Activated naive CD8-positive, alpha-beta T cell treated with anti-CD3 and anti-CD28 coated beads, Interleukin-2, amount 50 U/mL, for 24 hours (primary cell): ENCODE measurements at regions not wholly inside any gene's neighbourhood (a gene's known extent, or its start where the extent isn't known, plus 50 kb on each side); places are given as distances from the start of the nearest gene placed in this dataset.
"Not testable (repeated sequence)": the region's sequence is repeated elsewhere in the genome, so short reads cannot be mapped to it uniquely, and the experiment has no call there.

Source experiments
- ATAC-seq: fragments of 150-1000 bp; cut with Tn5 transposase; one replicate; pipeline ENCODE4 v1.10.0; 2021
- DNase-seq: peaks from one replicate; pipeline ENCODE4 v3.0.0; 2021
- H3K27ac Mint-ChIP-seq: one replicate; pipeline ENCODE4 v1.8.0; 2021; ENCODE audit warnings: mild to moderate bottlenecking, mixed read lengths
- H3K27me3 Mint-ChIP-seq: one replicate; pipeline ENCODE4 v1.8.0; 2021; ENCODE audit warnings: mixed read lengths
- H3K36me3 Mint-ChIP-seq: one replicate; pipeline ENCODE4 v1.8.0; 2021; ENCODE audit warnings: low read depth, mixed read lengths
- H3K4me1 Mint-ChIP-seq: one replicate; pipeline ENCODE4 v1.8.0; 2021; ENCODE audit warnings: mixed read lengths
- H3K4me3 Mint-ChIP-seq: one replicate; pipeline ENCODE4 v1.8.0; 2021; ENCODE audit warnings: mild to moderate bottlenecking, moderate library complexity, mixed read lengths
- H3K9me3 Mint-ChIP-seq: one replicate; pipeline ENCODE4 v1.8.0; 2021; ENCODE audit warnings: mixed read lengths

DNA sequence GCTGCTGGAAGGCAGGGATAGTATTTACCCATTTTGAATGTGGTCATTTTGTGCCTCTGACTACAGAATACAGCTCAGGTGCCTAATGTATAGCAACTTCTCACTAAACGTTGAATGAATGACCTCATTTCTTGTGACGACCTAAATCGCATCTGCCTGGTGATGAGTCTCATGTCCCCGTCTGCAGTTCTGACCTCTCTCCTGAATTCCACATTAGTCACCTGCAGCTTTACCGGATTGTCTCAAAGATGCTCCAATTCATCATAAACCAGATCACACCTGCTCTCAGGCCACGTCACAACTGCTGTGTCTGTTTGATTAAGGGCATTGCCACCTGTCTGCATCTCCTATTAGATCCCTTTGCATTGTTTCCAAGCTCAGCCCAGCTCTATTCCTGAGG, 133.6 kb upstream of the MYT1L start:
- Mint-ChIP-seq H3K27ac (no peak overlapping the region), H3K4me1 (no peaks in the 10 kb centered on the region), H3K4me3 (no peak overlapping the region), H3K9me3 (no peaks in the 10 kb centered on the region), H3K27me3 (peaks cover 3% of the 10 kb centered on the region), H3K36me3 (no peaks in the 10 kb centered on the region)
- DNase-seq (no peak), ATAC-seq (no peak)

DNA sequence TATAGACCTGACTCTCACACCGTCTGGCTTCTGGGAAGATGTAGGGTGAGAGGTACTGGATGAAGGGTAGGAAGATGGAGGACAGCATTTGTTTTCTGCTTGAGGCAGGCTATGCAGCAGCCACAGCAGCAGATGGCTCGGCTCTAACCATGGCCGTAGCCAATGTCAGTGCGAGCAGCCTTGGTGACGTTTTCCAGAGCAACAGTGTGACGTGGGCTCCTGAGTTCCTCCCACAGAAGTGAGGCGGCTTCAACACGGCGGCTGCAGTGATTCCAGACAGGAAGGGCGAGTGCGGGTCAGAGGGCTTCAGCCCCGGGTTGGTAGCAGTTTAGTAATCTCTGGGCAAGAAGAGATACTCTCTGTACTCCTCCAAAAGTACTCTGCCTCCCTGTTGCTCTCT, 133.0 kb upstream of the MYT1L start:
- Mint-ChIP-seq H3K9me3 (no peaks in the 10 kb centered on the region), H3K4me1 (no peaks in the 10 kb centered on the region), H3K4me3 (no peak overlapping the region), H3K27me3 (peaks cover 3% of the 10 kb centered on the region), H3K36me3 (no peaks in the 10 kb centered on the region), H3K27ac (no peak overlapping the region)
- DNase-seq (no peak), ATAC-seq (no peak)

DNA sequence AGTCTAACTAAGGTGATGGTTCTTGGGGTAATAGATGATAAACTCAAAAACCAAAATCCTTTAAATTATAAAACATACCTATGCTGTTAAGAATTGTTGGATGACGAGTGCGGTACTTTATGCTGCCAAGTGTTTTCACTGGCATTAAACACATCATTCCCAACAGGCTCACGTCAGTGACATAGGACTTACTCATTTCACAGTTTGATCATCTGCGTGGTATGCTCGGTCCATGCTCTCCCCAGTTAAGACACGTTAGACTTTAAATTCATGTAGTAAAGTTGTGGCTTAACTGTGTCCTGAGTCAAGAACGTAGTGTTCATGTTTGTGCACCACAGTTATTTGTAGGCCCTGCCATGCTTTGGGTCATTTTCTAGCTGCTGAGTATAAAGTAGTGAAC, 125.6 kb upstream of the MYT1L start:
- Mint-ChIP-seq H3K27ac (no peak overlapping the region), H3K36me3 (no peaks in the 10 kb centered on the region), H3K9me3 (no peaks in the 10 kb centered on the region), H3K27me3 (no peaks in the 10 kb centered on the region), H3K4me1 (no peaks in the 10 kb centered on the region), H3K4me3 (no peak overlapping the region)
- DNase-seq (no peak), ATAC-seq (no peak)

DNA sequence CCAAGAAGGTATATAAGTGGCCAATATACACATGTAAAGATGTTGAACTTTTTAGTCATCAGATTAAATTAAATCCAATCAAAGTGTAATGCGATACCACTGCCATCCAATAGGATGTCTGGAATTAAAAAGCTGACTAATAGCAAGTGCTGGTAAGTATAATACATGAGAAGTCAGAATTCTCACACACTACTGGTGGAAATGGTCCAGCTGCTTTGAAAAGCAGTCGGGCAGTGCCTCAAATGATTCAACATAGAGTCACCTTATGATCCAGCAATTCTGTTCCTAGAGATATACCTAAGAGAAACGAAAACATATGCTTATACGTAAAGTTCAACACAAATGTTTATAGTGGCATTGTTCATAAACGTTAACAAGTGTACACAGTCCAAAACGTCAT, 124.1 kb upstream of the MYT1L start:
- H3K4me3 Mint-ChIP-seq, result no peak overlapping the region

DNA sequence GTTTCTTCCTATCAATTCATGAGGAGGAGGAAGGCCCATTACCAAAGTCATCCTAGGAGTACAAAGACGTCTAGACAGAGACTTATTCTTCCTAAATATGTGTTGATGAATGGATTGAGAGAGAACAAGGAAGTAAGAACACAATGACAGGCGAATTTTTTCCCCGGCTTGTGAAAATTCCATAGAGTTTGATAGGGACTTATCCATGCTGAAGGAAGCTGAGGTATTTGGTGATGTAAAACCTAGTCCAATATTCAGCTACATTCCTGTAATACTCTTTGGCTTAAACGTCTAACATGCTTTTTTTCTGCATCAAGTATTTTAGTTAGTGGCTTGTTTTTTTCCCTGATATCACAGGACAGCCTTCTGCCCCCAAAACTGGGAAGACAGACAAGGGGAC, 121.9 kb upstream of the MYT1L start:
- Mint-ChIP-seq H3K27me3 (peaks cover 5% of the 10 kb centered on the region), H3K36me3 (no peaks in the 10 kb centered on the region), H3K9me3 (no peaks in the 10 kb centered on the region), H3K4me1 (no peaks in the 10 kb centered on the region), H3K4me3 (no peak overlapping the region), H3K27ac (no peak overlapping the region)
- DNase-seq, result no peak
- ATAC-seq, result no peak

More for the DNA sequence above, 124.1 kb upstream of the MYT1L start:
- Mint-ChIP-seq H3K27ac (no peak overlapping the region), H3K27me3 (peaks cover 2% of the 10 kb centered on the region), H3K9me3 (no peaks in the 10 kb centered on the region), H3K4me1 (no peaks in the 10 kb centered on the region), H3K36me3 (no peaks in the 10 kb centered on the region)
- DNase-seq (no peak), ATAC-seq (no peak)

DNA sequence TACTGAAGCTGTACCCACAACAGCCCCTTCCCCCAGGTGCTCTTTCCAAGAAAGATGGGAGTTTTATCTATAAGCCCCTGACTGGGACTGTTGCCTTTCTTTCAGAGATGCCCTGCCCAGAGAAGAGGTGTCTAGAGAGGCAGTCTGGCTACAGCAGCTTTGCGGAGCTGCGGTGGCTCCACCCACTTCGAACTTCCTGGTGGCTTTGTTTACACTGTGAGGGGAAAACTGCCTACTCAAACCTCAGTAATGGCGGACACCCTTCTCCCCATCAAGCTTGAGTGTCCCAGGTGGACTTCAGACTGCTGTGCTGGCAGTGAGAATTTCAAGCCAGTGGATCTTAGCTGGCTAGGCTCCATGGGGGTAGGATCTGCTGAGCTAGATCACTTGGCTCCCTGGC, 120.2 kb upstream of the MYT1L start:
- not testable (repeated sequence) for H3K27ac Mint-ChIP-seq, DNase-seq, H3K4me3 Mint-ChIP-seq, H3K9me3 Mint-ChIP-seq, H3K36me3 Mint-ChIP-seq, H3K4me1 Mint-ChIP-seq, H3K27me3 Mint-ChIP-seq, ATAC-seq

DNA sequence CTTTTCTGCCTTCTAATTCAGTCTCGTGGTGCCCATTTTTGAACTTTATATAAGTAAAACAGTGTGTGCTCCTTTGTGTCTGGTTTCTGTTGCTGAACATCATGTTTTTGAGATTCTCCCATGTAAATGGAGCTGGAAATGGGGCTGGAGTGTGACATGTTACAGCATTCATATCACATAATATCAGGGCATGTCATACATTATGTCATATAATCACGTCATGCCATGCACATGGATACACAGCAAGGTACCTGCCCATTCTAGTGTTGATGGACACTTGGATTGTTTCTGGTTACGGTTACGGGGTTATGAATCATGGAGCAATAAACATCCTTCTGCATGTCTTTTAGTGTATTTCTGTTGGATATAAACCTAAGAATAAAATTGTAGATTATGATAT, 117.1 kb upstream of the MYT1L start:
- Mint-ChIP-seq H3K27me3 (peaks cover 5% of the 10 kb centered on the region), H3K4me1 (no peaks in the 10 kb centered on the region), H3K36me3 (no peaks in the 10 kb centered on the region), H3K9me3 (no peaks in the 10 kb centered on the region), H3K27ac (no peak overlapping the region), H3K4me3 (no peak overlapping the region)
- ATAC-seq, result no peak
- no peak for DNase-seq

DNA sequence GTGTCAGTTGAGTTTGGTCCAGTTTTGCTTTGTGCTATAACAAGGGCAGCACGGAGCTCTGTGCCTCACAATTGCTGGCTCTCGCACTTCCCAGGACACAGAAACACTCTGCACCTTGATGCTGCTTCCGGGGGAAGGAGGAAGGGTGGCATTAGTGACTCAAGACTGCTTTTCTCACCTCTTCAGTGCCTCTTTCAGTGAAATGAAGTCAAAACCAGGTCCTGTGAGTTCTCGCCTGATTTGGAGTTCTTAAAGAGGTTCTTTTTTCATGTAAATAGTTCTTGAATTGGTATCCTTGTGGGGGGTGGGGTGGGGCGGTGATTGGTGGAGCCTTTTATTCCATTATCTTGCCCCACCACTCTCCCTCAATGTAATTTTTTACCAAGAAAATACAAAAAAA, 91.5 kb upstream of the MYT1L start:
- no peaks in the 10 kb centered on the region for H3K9me3 Mint-ChIP-seq
- DNase-seq (no peak), ATAC-seq (no peak)
- H3K4me3 Mint-ChIP-seq, result no peak overlapping the region
- H3K4me1 Mint-ChIP-seq, result no peaks in the 10 kb centered on the region
- H3K36me3 Mint-ChIP-seq, result no peaks in the 10 kb centered on the region
- peaks cover 4% of the 10 kb centered on the region for H3K27me3 Mint-ChIP-seq
- H3K27ac Mint-ChIP-seq, result no peak overlapping the region

DNA sequence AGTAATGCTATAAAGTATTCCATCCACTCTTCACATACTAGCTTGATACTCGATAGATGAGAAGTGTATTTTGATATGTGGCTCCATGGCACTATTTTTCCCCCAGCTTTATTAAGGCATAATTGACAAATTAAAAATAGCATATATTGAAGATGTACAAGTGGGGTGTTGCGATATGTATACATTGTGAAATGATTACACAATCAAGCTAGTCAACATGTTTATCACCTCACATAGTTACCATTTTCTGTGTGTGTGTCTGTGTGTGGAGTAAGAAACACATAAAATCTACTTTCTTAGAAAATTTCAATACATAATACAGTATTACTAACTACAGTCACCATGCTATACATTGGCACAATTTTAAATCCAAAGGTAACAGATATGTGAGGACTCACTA, 82.5 kb upstream of the MYT1L start:
- H3K9me3 Mint-ChIP-seq, result no peaks in the 10 kb centered on the region
- no peaks in the 10 kb centered on the region for H3K27me3 Mint-ChIP-seq
- H3K4me1 Mint-ChIP-seq, result no peaks in the 10 kb centered on the region
- no peaks in the 10 kb centered on the region for H3K36me3 Mint-ChIP-seq
- ATAC-seq (no peak), DNase-seq (no peak)
- H3K4me3 Mint-ChIP-seq, result no peak overlapping the region
- H3K27ac Mint-ChIP-seq, result no peak overlapping the region

DNA sequence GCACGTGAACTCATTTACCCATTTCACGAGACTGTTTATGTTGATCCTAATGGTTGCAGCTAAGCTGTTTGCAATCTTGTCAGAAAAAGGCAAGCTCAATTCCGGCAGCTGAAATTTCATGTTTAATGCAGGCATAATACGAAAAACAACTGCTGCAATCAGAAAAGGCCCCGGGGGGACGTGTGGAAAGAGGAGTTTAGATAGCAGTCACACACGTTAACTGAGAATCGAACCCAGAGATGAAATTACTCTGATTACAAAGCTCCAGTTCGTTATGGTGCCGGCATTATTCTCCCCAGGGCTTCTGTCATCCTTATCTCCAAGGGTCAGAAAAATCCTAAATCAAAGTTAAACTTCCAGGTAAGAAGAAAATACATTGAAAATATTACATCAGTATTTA, 79.9 kb upstream of the MYT1L start:
- Mint-ChIP-seq H3K4me3 (no peak overlapping the region), H3K9me3 (peaks cover 6% of the 10 kb centered on the region), H3K27me3 (no peaks in the 10 kb centered on the region), H3K36me3 (no peaks in the 10 kb centered on the region), H3K27ac (no peak overlapping the region), H3K4me1 (no peaks in the 10 kb centered on the region)
- no peak for ATAC-seq
- no peak for DNase-seq

DNA sequence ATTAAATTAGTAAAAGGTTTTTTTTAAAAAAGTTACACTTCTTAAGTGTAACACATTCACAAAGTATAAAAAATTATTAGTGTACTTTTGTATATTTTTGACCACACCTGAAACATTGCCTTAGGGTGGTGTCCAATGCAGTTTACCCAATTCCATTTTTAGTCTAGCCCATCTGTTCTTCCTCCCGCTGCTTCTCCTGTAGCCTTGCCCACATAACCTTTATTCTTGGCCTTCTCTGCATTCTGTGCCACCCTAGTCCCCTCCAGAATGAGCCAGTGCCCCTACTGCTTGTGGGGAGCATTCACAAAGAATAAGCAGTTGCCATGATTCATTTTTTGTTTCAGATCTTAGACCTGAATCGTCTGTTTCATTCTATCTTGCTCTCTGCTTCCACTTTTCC, 78.4 kb upstream of the MYT1L start:
- Mint-ChIP-seq H3K9me3 (peaks cover 11% of the 10 kb centered on the region), H3K27me3 (no peaks in the 10 kb centered on the region), H3K27ac (no peak overlapping the region), H3K4me3 (no peak overlapping the region), H3K4me1 (no peaks in the 10 kb centered on the region), H3K36me3 (no peaks in the 10 kb centered on the region)
- no peak for DNase-seq
- no peak for ATAC-seq

DNA sequence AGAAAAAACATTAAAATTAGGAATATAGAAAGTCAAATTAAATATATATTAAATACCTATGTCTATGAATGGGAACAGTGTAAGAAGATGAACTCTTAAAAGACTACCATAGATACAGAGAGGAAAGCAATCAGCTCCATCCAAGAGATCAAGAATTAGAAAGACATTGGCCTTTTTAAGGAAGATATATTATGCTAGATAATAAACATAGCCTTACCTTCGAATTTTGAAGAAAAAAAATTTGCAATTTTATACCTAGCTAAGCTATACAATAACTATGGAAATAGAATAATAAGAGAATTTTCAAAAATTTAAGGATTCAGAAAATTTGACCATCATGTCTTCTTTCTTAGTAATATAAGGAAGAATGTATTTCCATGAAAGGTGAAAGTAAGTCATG, 74.7 kb upstream of the MYT1L start:
- H3K27me3 Mint-ChIP-seq, result peaks cover 3% of the 10 kb centered on the region
- peaks cover 11% of the 10 kb centered on the region for H3K9me3 Mint-ChIP-seq
- no peak overlapping the region for H3K27ac Mint-ChIP-seq
- no peaks in the 10 kb centered on the region for H3K36me3 Mint-ChIP-seq
- no peak overlapping the region for H3K4me3 Mint-ChIP-seq
- no peak for ATAC-seq
- no peaks in the 10 kb centered on the region for H3K4me1 Mint-ChIP-seq
- no peak for DNase-seq

DNA sequence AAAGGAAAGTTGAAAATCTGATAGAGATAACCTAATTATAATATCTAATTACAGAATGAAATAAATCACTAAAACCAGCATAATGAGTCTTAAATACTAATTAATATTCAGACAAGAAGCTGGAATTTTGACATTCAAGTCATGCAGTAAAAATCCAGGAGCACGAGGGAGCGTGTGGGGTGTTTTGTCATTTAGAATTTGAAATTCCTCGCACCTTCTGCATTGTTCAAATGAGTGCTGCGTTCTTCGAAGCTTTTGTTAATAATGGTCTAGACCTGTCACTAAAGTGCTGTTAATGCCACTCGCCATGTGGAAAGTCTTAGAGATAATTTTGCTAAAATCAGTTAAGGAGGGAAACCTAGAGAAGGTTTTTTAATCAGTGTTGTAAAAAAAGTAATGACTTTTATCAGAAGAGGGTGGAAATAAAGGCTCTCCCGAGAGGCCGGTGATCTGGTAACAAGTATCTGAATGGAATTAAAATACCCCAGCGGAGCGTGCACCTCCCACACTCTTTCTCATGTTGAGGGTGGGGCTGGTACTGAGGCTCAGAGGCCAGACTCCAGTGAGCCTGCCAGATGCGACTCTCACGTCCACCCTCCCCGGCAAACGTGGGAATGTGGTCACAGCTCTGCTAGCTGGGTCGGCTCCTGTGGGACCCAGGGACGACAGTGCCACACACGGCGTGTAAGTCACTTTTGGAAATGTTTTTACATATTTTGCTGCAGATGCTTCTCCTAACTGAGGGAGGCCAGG, 69.4 kb upstream of the MYT1L start:
- Mint-ChIP-seq H3K4me3 (no peak overlapping the region), H3K36me3 (no peaks in the 10 kb centered on the region), H3K4me1 (no peaks in the 10 kb centered on the region), H3K9me3 (peaks cover 7% of the 10 kb centered on the region), H3K27me3 (peaks cover 3% of the 10 kb centered on the region), H3K27ac (no peak overlapping the region)
- no peak for ATAC-seq
- DNase-seq, result no peak

DNA sequence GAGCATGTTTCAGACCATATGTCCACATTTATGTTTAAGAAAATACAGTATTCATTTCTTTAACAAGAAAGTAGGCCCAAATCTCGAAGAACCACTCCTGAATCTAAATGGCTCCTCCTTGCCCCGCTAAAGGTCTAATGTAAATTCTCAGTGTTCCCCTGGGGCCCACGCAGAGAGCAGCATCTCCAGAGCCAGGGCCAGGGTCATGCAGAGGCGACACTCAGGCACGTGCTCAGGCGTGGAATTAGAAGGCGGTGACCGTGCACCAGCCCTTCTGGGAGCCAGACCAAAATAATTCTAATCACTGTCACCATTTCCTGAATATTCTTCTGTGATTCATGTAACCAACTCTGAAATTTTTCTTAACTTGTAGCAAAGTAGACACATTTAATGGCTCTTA, 68.3 kb upstream of the MYT1L start:
- Mint-ChIP-seq H3K4me1 (no peaks in the 10 kb centered on the region), H3K27me3 (peaks cover 3% of the 10 kb centered on the region), H3K9me3 (peaks cover 4% of the 10 kb centered on the region), H3K27ac (no peak overlapping the region), H3K4me3 (no peak overlapping the region), H3K36me3 (no peaks in the 10 kb centered on the region)
- no peak for ATAC-seq
- no peak for DNase-seq

DNA sequence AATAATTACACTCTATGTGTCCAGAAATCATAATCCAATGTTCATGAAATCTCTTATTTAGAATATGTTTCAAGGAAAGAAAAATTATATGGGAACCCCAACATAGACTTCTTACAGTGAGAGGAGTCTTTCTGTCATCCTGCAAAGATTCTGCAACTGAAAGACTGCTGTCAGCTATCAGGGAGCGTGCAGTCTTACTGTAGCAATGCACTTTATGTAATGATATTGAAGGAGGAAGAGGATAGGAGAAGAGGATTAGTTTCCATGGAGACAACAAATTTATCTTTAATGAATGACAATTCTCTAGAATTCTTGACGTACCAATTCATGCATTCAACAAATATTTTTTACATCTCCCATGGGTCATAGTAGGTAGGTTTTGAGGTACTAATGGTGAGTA, 61.3 kb upstream of the MYT1L start:
- H3K36me3 Mint-ChIP-seq, result no peaks in the 10 kb centered on the region
- H3K27me3 Mint-ChIP-seq, result peaks cover 2% of the 10 kb centered on the region
- H3K27ac Mint-ChIP-seq, result no peak overlapping the region
- H3K4me3 Mint-ChIP-seq, result no peak overlapping the region
- no peak for DNase-seq
- no peaks in the 10 kb centered on the region for H3K4me1 Mint-ChIP-seq
- no peak for ATAC-seq
- H3K9me3 Mint-ChIP-seq, result peaks cover 15% of the 10 kb centered on the region

DNA sequence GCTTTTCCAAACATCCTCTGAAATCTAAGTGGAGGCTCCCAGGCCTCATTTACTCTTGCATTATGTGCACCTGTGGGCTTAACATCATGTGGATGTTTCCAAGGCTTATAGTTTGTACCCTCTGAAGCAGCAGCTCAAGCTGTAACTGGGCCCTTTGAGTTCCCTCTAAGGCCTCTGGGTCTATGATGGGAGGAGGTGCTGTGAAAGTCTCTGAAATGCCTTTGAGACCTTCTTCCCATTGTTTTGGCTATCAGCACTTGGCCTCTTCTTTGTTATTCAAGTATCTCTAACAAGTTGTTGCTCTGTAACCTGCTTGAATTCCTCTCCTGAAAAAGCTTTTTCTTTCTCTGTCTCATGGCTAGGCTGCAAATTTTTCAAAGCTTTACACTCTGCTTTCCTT, 58.1 kb upstream of the MYT1L start:
- peaks cover 15% of the 10 kb centered on the region for H3K9me3 Mint-ChIP-seq
- H3K27me3 Mint-ChIP-seq, result peaks cover 2% of the 10 kb centered on the region
- H3K27ac Mint-ChIP-seq, result no peak overlapping the region
- no peaks in the 10 kb centered on the region for H3K4me1 Mint-ChIP-seq
- no peak for ATAC-seq
- H3K4me3 Mint-ChIP-seq, result no peak overlapping the region
- no peak for DNase-seq
- H3K36me3 Mint-ChIP-seq, result no peaks in the 10 kb centered on the region
